ENCODE measurements at regions not wholly inside any gene's neighbourhood (a gene's known extent, or its start where the extent isn't known, plus 50 kb on each side); places are given as distances from the start of the nearest gene placed in this dataset.

DNA sequence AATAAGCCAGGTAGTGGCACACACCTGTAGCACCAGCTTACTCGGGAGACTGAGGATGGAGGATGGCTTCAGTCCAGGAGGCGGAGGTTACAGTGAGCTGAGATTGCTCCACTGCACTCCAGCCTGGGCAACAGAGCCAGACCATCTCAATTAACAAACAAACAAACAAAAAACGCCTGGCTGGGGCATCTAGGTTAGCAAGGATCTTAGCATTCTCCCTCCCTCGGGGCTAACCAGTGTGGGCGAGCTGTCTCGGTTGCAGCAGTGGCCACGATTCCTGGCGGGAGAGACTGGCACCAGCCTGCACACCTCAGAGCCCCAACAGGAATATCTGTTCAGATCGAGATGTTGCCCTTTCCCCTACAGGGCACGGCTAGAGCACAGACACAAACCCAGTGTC lies 91.3 kb upstream of the KCTD7 start:
- TF ChIP-seq POLR2AphosphoS5 (IDR thresholded peaks at IDR 0.05; ENCODE audit: low read depth, low read length) (no peak), FOXP2 (optimal IDR thresholded peaks at IDR 0.05; ENCODE audit: borderline replicate concordance, extremely low read depth, extremely low read length, insufficient read depth) (no peak), TAF1 (IDR thresholded peaks at IDR 0.05; ENCODE audit: borderline replicate concordance, insufficient read depth, low read length) (no peak)
- TF ChIP-seq, protein P1, sequence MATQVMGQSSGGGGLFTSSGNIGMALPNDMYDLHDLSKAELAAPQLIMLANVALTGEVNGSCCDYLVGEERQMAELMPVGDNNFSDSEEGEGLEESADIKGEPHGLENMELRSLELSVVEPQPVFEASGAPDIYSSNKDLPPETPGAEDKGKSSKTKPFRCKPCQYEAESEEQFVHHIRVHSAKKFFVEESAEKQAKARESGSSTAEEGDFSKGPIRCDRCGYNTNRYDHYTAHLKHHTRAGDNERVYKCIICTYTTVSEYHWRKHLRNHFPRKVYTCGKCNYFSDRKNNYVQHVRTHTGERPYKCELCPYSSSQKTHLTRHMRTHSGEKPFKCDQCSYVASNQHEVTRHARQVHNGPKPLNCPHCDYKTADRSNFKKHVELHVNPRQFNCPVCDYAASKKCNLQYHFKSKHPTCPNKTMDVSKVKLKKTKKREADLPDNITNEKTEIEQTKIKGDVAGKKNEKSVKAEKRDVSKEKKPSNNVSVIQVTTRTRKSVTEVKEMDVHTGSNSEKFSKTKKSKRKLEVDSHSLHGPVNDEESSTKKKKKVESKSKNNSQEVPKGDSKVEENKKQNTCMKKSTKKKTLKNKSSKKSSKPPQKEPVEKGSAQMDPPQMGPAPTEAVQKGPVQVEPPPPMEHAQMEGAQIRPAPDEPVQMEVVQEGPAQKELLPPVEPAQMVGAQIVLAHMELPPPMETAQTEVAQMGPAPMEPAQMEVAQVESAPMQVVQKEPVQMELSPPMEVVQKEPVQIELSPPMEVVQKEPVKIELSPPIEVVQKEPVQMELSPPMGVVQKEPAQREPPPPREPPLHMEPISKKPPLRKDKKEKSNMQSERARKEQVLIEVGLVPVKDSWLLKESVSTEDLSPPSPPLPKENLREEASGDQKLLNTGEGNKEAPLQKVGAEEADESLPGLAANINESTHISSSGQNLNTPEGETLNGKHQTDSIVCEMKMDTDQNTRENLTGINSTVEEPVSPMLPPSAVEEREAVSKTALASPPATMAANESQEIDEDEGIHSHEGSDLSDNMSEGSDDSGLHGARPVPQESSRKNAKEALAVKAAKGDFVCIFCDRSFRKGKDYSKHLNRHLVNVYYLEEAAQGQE (IDR thresholded peaks at IDR 0.05; ENCODE audit: insufficient read depth in 1 of 2, low read depth in 2 of 2, low read length in 2 of 2) = no peak
